ENCODE measurements at regions not wholly inside any gene's neighbourhood (a gene's known extent, or its start where the extent isn't known, plus 50 kb on each side); places are given as distances from the start of the nearest gene placed in this dataset.

GRCh38 chr7:25704413-25704812, 447.6 kb upstream of the NFE2L3 start:
- H3K4me3 ChIP-seq = no peak overlapping the region
- no peak for ATAC-seq

GRCh38 chr7:25706764-25707163, 445.2 kb upstream of the NFE2L3 start:
- intact Hi-C loops (cut with DNase I, micrococcal nuclease) = no loop called here
- no peak for ATAC-seq
- H3K36me3 ChIP-seq (ENCODE audit: low read depth) = no peaks in the 10 kb centered on the region
- no peaks in the 10 kb centered on the region for H3K4me1 ChIP-seq (ENCODE audit: low read depth)
- no peak for DNase-seq
- no peak overlapping the region for H3K4me3 ChIP-seq
- no peaks in the 10 kb centered on the region for H3K9me3 ChIP-seq
- TF ChIP-seq, protein P1, sequence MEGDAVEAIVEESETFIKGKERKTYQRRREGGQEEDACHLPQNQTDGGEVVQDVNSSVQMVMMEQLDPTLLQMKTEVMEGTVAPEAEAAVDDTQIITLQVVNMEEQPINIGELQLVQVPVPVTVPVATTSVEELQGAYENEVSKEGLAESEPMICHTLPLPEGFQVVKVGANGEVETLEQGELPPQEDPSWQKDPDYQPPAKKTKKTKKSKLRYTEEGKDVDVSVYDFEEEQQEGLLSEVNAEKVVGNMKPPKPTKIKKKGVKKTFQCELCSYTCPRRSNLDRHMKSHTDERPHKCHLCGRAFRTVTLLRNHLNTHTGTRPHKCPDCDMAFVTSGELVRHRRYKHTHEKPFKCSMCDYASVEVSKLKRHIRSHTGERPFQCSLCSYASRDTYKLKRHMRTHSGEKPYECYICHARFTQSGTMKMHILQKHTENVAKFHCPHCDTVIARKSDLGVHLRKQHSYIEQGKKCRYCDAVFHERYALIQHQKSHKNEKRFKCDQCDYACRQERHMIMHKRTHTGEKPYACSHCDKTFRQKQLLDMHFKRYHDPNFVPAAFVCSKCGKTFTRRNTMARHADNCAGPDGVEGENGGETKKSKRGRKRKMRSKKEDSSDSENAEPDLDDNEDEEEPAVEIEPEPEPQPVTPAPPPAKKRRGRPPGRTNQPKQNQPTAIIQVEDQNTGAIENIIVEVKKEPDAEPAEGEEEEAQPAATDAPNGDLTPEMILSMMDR (IDR thresholded peaks at IDR 0.05) = no peak

More at GRCh38 chr7:25704413-25704812, 447.6 kb upstream of the NFE2L3 start:
- intact Hi-C loops (cut with DNase I, micrococcal nuclease) = no loop called here
- DNase-seq = no peak
- H3K36me3 ChIP-seq (ENCODE audit: low read depth) = no peaks in the 10 kb centered on the region
- H3K4me1 ChIP-seq (ENCODE audit: low read depth) = no peaks in the 10 kb centered on the region
- no peaks in the 10 kb centered on the region for H3K9me3 ChIP-seq
- TF ChIP-seq, protein P1 (IDR thresholded peaks at IDR 0.05) = no peak

GRCh38 chr7:25707768-25708620, 444.0 kb upstream of the NFE2L3 start:
- no peak overlapping the region for H3K4me3 ChIP-seq
- ATAC-seq (no peak), DNase-seq (no peak)
- TF ChIP-seq, protein P1 (IDR thresholded peaks at IDR 0.05) = no peak
- no peaks in the 10 kb centered on the region for H3K36me3 ChIP-seq (ENCODE audit: low read depth)
- no peaks in the 10 kb centered on the region for H3K4me1 ChIP-seq (ENCODE audit: low read depth)
- no peaks in the 10 kb centered on the region for H3K9me3 ChIP-seq
- intact Hi-C loops (cut with DNase I, micrococcal nuclease) = no loop called here

DNA sequence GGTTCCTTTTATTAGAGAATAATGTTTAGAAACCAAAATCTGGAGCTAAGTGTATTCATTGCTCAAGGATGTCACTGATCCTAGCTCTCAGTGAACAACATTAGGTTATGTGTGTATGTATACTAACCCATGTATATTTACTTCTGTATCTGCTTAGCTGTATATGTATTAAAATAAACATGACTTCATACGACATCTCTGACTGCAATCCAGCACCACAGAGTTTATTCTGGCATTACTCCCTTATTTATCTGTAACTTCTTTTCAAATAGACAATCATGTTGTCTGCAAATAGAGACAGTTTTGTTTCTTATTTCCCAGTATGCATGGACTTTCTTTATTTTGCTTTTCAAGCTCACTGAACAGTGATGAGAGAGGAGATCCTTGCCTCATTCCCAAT, 441.0 kb upstream of the NFE2L3 start:
- no peak overlapping the region for H3K4me3 ChIP-seq
- H3K9me3 ChIP-seq = no peaks in the 10 kb centered on the region
- no peaks in the 10 kb centered on the region for H3K4me1 ChIP-seq (ENCODE audit: low read depth)
- DNase-seq = no peak
- no peaks in the 10 kb centered on the region for H3K36me3 ChIP-seq (ENCODE audit: low read depth)
- intact Hi-C loops (cut with DNase I, micrococcal nuclease) = no loop called here
- TF ChIP-seq, protein P1 (IDR thresholded peaks at IDR 0.05) = no peak
- ATAC-seq = no peak

GRCh38 chr7:25711940-25712339, 440.1 kb upstream of the NFE2L3 start:
- DNase-seq = no peak
- ATAC-seq = no peak
- TF ChIP-seq, protein P1 (IDR thresholded peaks at IDR 0.05) = no peak
- H3K4me1 ChIP-seq (ENCODE audit: low read depth) = no peaks in the 10 kb centered on the region
- no peak overlapping the region for H3K4me3 ChIP-seq
- no peaks in the 10 kb centered on the region for H3K9me3 ChIP-seq
- H3K36me3 ChIP-seq (ENCODE audit: low read depth) = no peaks in the 10 kb centered on the region
- intact Hi-C loops (cut with DNase I, micrococcal nuclease) = no loop called here
